HG03066 (cell line): ENCODE measurements at regions not wholly inside any gene's neighbourhood (a gene's known extent, or its start where the extent isn't known, plus 50 kb on each side); places are given as distances from the start of the nearest gene placed in this dataset.
"Not testable (repeated sequence)": the region's sequence is repeated elsewhere in the genome, so short reads cannot be mapped to it uniquely, and the experiment has no call there.

Experiments used
- ATAC-seq: cut with Tn5 transposase; IDR thresholded peaks from one replicate; pipeline ENCODE4 v1.9.1; 2021; ENCODE audit warnings: low read depth; ENCODE audit not compliant: unreplicated experiment

DNA sequence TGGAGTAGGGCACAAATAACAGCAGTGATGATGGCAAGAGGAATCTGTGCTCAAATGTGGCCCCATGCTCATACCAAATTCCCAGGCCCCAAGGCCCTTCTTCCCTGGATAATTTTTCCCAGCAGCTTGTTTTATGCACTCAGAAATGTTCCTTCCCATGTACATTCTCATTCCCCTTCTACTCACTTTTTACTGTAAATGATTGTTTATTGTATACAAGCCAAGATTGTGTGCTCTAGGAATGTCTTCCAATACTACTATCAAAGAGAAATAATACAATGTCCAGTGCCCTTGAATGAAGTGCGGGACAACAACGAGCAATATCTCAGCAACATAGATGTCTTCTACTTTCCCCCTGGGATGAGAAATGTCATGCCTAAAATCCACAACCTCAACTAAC is 201.6 kb downstream of the ICOS start:
- no peak for ATAC-seq

DNA sequence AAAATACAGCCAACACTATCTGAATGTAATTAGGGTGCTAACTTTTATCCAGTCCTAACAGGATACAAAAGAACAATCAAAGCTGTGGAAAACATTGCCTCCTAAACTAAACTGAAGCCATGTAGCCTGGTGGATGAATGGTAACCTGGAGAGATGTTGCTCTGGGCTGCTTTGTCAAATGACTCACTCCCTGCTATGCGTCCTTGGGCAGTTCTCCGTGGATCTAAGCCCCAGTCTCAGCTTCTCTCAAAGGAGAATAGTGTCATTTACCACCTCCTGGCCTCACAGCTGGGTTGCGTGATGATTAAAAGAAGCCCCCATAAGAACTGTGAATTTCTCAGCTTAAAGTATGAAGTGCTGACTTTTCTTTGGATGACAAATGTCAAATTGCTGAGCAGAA is 203.7 kb downstream of the ICOS start:
- no peak for ATAC-seq

DNA sequence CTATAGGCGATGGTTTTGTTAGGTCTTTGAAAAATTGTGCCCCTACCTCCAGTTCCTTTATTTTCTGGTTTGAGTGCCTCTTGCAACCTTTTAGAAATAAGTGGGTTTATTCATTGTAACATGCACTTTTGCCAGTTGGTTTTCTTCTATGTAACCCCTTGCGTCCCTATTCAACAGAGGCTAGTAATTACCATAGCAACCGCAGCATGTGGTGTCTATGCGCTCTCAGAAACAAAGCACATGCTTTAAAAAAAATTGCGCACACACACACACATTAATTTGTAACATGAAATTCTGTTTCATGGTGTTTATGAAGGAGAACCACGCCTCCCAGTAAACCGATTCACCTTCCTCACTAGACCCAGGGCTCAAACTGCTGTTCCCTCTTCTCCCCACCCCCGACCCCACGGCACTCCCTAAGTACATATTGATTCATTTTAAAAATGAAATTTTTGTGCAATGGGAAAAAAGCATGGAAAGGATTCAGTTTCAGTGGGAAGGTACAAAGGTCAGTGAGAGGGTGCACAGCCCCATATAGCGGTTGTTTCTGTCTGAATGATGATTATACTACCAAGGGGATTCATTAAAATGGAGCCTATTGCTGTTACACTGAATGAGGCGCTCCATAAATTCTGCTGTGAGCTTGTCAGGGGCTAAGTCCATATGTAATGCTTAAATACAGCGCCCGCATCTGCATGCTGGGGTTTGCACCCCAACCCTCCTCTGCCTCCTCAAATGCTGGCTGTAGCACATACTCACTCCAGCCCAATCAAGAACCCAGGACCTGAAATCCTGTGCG is 206.9 kb downstream of the ICOS start:
- no peak for ATAC-seq

DNA sequence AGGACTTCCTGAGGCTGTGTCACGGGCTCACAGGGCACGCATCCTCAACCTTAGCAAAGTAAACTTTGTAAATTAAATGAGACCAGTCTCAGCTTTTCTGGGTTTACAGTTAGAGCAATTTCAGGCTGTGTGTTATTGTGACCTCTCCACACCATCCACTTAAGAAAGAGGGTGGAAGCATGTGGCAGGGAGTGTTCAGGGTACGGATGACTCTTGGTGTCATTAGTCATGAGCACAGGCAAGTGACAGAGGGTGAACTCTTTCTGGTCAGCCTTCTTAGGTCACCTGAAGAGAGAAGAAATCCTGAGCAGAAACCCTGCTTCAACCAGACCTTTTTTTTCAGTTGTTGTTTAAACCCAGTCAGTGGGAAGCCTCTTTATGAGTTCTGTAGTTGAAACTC is 207.9 kb downstream of the ICOS start:
- no peak for ATAC-seq

DNA sequence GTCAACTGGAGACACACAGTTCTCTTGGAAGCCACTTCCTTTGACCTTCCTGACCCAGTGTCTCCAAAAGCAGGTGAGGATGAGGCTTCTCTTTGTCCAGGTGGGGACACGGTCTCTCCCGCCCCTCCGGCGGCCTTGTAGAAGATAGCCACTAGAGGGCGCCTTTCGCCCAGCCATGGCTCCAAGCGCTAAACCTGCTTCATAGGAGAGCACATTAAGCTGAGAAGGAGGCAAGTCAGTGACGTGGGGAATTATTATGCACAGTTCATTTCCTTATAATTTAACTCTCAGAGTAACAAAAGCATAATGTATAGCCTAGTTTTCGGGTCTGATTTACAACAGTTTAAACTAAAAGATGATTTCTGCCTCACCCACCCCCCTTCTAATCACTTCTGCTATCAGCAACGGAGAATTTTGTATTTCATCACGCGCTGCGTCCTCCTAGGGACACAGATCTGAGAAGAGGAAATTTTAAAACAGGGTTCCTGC is 208.7 kb downstream of the ICOS start:
- ATAC-seq: peak; percentile 98

DNA sequence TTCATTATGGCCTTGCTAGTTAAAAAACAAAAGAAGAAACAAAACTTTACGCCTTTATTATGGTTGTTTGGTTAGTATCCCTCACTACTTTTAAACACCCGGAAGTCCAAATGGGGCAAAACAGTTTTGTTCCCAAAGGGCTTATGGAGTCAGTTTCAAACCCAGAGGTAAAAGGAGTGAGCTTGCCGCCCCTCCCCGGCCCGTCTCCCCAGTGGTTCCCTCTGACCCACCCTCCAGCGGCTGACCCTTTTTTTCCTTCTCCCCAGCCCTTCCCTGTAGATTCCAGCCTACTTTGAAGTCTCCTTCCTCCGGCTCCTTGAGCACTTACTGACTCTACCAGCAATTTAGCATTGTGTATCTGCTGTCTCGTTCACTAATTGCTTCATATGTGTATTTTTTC is 209.2 kb downstream of the ICOS start:
- ATAC-seq: no peak

DNA sequence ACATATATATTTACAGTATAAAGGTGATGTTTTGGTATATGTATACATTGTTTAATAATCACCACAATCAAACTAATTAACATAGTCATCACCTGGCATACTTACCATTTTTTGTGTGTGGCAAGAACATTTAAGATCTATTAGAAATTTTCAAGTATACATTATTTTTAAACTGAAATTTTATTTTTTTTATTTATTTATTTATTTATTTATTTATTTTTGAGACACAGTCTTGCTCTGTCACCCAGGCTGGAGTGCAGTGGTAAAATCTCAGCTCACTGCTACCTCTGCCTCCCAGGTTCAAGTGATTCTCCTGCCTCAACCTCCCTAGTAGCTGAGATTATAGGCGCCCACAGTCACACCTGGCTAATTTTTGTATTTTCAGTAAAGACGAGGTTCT is 210.5 kb downstream of the ICOS start:
- not testable (repeated sequence) for ATAC-seq

DNA sequence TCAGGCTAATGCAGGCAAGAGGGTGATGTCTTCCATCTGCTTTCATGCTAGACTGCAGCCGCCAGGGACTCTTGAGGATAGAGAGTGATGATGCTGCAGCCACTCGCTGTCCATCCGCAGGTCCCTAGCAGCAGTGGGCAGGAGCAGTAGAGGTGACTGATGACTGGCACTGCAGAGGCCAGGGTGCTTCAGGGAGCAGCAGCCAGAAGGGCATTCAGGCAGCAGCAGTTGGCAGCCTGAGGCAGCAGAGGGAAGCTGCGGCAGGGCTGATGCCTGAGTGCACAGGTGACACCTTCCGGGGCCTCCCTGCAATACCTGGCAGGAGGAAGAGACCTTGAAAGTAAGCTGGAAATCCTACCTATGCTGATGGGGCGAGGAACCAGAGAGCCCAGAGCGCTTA is 214.2 kb downstream of the ICOS start:
- no peak for ATAC-seq

DNA sequence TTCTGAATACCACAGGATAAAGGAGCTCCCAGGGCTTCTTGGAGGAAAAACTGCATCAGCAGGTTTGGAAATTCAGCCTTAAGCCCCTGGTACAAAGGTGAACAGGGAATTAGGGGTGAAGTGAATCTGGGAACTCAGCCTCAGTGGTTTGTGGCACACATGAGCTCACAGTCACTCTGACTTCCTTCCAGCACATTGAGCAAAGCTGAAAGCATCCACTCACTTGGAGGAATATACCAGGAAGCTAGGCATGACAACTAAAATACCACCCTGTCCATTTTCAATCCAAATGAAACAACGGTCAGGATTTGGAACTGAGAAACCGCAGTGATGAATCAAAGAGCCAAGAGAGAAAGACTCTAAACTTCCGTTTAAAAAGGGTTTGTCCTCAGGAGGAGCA is 216.1 kb downstream of the ICOS start:
- ATAC-seq: no peak

DNA sequence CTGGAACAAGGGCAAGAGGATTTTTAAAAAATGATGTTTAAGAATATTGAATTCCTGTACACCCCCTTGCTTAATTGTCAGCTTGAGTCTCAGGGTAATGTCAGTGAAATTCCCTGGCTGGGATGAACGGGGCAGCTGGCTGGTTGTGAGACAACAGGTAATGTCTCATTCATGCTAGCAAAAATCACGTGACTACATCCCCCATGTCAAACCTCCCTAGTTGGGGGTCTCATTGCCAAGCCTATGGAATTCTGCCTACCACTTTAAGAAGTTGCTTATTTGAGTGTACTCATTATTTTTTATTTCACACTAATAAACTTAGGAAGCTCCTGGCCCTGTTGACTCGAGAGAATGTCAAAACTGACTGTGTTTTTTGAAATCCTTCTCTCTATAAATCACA is 218.3 kb downstream of the ICOS start:
- ATAC-seq: no peak

DNA sequence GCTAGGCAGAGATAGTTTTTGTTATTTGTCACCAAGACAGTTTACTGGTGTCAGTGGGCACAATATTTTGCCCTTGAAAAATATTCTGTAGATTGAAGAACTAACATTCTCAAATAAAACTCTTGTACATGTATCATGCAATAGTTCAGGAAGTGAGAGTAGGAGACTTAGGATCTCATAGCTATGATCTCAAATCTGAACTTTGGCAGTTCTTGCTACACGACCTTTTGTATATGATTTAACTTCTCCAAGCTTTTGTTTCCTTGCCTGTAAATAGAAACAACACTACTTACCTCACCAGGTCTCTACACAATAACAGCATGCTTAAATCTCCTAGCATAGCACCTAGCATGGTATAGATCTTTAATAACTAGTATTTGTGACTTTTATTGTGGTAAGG is 219.9 kb downstream of the ICOS start:
- ATAC-seq: no peak

DNA sequence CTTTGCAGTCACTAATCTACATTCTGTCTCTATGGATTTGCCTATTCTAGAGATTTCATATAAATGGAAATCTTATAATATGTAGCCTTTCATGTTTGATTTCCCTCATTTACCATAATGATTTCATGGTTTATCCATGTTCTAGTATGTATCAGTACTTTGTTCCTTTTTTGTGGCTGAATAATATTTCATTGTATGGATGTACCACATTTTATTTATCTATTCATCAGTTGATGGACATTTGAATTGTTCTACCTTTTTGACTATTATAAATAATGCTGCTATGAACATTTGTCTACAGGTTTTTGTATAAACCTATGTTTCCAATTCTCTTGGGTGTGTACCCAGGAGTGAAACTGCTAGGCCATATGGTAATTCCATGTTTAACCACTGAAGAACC is 221.1 kb downstream of the ICOS start:
- no peak for ATAC-seq

DNA sequence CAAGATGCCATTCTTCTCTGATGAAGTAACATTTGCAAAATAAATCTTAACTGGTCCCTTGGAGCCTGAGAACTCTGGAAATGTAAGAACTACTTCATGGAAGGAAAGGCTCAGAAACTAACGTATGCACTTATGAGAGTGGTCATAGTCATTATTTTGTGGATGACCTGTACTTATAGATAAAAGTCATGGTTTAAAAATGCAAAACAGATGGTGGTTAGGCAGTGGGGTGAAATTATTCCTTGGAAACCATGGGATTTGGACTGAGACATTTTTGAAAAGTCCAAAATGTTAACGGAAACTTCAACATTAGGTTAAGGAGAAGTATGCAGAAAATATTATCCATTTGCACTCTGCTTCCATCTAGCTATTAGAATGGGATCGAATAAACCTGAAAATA is 223.0 kb downstream of the ICOS start:
- no peak for ATAC-seq

DNA sequence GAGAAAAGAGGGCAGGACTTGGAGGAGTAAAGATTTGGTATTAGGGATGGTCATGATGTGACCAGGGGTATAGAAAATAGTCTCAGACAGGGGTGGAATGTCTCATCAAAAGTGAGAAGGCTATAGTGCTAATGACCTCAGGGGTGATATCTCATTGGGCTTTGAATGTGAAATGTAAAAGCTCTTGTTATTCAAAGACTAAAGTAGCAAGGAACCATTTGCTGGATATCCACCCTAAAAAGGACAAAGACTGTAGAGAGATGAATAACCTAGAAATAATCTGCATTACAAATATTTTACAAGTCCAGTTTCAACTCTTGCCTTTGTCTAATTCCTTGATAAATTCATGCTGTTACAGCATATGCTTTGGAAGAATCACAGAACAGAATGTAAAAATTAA is 224.4 kb downstream of the ICOS start:
- ATAC-seq: no peak

DNA sequence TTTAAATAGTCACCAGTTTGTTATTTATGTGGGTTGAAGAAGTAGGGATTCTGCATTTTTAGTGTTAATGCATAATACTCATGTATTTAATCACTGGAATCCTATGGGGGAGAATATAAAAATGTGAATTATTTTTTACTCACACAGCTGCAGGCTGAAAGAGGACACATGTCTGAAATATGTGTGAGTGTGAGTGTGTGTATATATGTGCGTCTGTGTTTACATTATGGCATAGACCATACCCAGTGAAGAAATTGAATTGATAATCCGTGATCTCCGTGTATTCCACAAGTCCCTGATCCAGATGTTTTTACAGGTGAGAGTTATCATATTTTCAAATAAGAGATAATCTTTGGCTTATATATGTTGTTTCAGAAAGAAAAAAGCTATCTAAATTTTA is 225.3 kb downstream of the ICOS start:
- no peak for ATAC-seq

DNA sequence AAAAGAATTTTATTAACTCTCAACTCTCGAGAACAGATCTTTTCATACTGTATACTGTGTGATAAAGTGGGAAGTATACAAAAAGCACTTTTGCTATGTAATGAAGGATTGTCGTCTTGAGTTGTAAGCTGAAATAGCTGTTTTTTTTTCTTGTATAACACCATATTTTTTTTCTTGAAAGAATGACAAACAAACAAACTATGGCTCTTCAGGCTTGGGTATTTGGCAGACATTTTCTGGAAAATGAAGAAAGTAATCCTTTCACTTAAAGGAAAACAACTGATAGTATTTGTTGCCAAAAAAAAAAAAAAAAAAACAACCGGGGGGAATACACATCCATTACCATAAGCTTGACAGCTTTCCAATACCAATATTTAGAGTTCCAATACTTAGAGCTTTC is 230.4 kb downstream of the ICOS start:
- no peak for ATAC-seq

DNA sequence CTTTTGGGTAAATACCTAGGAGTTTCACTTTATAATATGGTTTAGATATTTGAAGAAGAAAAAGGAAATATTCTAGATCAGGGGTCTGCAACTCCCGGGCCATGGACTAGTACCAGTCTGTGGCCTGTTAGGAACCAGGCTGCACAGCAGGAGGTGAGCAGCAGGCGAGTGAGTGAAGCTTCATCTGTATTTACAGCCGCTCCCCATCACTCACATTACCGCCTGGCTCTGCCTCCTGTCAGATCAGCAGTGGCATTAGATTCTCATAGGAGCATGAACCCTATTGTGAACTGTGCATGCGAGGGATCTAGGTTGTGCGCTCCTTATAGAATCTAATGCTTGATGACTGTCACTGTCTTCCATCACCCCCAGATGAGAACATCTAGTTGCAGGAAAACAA is 231.1 kb downstream of the ICOS start:
- not testable (repeated sequence) for ATAC-seq

DNA sequence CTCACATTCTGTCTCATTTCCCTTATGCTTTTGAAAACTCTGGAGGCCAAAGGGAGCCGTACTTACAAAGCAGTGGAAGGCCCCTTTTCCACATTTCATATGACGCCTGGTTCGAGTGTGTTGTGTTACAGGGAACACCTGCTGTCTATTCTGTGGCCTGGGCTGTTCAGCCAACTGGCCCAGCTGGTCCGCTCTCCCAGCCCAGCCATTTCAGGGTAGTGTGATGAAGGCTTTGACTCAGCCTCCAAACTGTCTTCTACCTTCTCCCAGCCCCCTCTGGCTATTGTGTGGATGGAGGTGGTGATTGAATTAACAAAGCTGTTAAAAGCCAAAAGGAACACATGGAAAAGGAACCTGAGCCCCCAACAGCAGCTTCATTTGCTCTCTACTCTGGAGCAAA is 233.8 kb downstream of the ICOS start:
- ATAC-seq: no peak

DNA sequence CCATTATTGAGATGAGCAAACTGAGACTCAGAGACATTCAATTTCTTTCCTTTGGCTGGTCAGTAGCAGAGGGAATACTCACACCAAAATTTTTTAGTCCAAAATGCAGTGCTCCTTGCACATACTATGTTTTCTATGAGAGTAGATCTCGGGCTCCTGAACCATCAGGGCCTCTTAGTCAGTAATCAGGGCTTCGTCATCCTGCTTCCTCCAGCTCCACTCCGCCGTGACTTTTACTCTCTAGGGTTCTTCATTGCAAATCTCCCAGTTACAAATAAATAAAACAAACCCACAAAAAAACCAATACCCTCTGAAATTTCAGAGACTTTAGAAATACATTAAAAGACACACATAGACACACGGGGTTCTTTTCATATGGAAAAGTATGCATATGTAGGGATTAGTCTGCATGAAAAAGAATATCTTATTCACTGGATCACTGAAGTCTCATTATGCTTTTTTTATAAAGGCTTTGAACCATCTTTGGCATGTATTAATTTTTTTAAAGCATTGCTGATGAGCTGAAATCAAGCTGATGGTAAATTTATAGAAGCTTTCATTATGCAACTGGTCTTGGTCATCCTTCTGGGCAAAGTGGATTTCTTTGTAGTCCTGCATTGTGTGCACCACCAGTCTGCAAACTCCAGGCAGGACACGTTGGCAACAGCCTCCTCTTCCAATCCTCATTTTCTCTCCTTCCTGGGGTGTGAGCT is 235.0 kb downstream of the ICOS start:
- no peak for ATAC-seq

DNA sequence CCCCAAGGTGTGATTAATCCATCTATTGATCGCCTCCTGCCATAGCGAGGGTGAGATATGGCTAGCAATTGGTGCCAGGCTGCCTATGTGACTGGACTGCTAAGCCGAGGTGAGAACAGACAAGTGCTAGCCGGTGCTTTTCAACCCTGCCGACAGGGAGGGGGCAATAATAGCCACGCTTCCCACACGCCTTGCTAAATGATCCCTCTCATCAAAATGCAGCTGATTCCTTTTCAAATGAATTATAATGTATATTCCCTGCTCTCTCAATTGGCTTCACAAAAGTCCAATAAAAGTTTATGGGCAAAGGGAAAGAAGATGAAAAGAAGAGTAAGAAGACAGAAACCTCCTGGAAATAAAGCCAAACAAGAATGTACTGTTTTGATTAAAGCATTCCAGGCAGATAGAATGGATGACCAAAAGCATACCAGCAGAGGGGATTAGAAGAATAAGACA is 235.6 kb downstream of the ICOS start:
- no peak for ATAC-seq

DNA sequence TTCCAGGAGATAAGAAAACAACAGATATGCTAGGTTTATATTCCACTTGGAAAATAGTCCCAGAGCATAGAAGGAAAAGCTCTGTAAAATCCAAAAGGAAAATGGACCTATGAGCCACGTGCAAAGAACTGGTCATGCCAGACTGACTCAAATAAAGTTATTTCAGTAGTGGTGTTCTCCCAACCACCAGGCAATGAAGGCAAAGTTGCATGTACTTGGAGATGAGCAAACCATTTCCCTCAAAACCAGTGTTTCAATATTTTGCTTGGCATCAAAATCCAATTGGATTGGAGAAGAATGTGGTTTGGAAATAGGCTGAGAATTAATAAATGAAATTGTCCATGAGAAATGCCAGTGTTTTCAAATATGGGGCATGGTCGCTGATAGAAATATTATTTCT is 237.5 kb downstream of the ICOS start:
- ATAC-seq: no peak
